22Rv1 (cell line): ENCODE measurements at regions not wholly inside any gene's neighbourhood (a gene's known extent, or its start where the extent isn't known, plus 50 kb on each side); places are given as distances from the start of the nearest gene placed in this dataset.

Experiments
- ZFX ChIP-seq: fragments of 450-650 bp; IDR thresholded peaks from 2 replicates; pipeline ENCODE4 v1.6.1; 2017; ENCODE audit warnings: antibody characterized with exemption, borderline replicate concordance
- TF ChIP-seq, protein P1 (sequence below): fragments of 450-650 bp; IDR thresholded peaks from 2 replicates; pipeline ENCODE4 v1.5.1; 2017; ENCODE audit warnings: mild to moderate bottlenecking

DNA sequence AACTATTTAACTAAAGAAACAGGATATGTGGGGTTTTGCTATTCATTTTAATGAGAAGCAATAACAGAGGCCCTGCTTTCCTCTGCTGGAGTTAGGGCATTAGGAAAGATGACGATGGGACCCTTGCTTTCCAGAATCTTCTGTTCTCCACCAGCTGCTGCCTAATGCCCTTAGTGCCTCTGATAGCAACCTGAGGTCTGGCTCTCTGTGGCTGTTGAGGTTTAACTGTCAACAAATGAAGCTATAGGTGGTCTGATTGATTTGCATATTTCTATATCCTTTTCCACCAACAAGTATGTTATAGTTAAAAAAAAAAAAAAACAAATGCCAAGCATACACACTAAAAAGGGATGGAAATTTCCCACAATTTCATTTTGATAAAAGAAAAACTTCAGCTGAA lies 115.1 kb upstream of the NCK2 start:
- TF ChIP-seq, protein P1, sequence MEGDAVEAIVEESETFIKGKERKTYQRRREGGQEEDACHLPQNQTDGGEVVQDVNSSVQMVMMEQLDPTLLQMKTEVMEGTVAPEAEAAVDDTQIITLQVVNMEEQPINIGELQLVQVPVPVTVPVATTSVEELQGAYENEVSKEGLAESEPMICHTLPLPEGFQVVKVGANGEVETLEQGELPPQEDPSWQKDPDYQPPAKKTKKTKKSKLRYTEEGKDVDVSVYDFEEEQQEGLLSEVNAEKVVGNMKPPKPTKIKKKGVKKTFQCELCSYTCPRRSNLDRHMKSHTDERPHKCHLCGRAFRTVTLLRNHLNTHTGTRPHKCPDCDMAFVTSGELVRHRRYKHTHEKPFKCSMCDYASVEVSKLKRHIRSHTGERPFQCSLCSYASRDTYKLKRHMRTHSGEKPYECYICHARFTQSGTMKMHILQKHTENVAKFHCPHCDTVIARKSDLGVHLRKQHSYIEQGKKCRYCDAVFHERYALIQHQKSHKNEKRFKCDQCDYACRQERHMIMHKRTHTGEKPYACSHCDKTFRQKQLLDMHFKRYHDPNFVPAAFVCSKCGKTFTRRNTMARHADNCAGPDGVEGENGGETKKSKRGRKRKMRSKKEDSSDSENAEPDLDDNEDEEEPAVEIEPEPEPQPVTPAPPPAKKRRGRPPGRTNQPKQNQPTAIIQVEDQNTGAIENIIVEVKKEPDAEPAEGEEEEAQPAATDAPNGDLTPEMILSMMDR = no peak
- no peak for TF ChIP-seq ZFX
